ENCODE measurements at regions not wholly inside any gene's neighbourhood (a gene's known extent, or its start where the extent isn't known, plus 50 kb on each side); places are given as distances from the start of the nearest gene placed in this dataset.
A peak's percentile ranks its signal among the peaks of the same experiment; 100 is the strongest.

- Histone ChIP-seq H3F3A (replicated peaks; ENCODE audit: insufficient read depth) (peaks cover 7% of the 10 kb centered on the region), H3K36me3 (replicated peaks in 1 of 2; ENCODE audit: control insufficient read depth in 1 of 2, insufficient read depth in 2 of 2, low read length in 1 of 2) (no peaks in the 10 kb centered on the region), H2AFZ (ENCODE audit: low read depth) (peak overlapping the region; percentile 73), H3K79me2 (ENCODE audit: insufficient read depth) (peaks cover 22% of the 10 kb centered on the region), H3K4me3 (ENCODE audit: low read depth in 2 of 2, low read length in 1 of 2) (no peak overlapping the region; a peak in 1 of 4 replicates), H3K27ac (ENCODE audit: low read depth in 2 of 2, low read length in 1 of 2) (peak overlapping the region in 1 of 2 experiments; percentile 62; a peak in 2 of 4 replicates), H3K4me1 (ENCODE audit: control insufficient read depth in 1 of 2, insufficient read depth in 2 of 2, low read depth in 1 of 2, low read length in 1 of 2) (peaks cover 0 to 28% of the 10 kb centered on the region in 2 experiments; a peak in 2 of 4 replicates), H4K20me1 (ENCODE audit: insufficient read depth) (no peaks in the 10 kb centered on the region), H3K9me2 (no peaks in the 10 kb centered on the region), H3K27me3 (ENCODE audit: insufficient read depth) (no peaks in the 10 kb centered on the region), H3K9ac (no peak overlapping the region), H3K4me2 (peak overlapping the region; percentile 57), H3K9me3 (no peaks in the 10 kb centered on the region)
- WGBS (ENCODE audit: low lambda C conversion rate): 41% methylated on average over 8 of the region's 8 CpGs
- peak; percentile 79 for DNase-seq
- POLR2A ChIA-PET: interaction anchor here (0.8 to 4.2 kb wide), 5 partner anchors 127 to 342 kb away, joined by 3 to 27 read pairs (median 3); no protein-coding TSS in a partner anchor
- CTCF ChIA-PET: interaction anchor here (0.7 to 9.8 kb wide), 59 partner anchors 9 to 768 kb away, joined by 3 to 175 read pairs (median 4); partner anchors contain the start of gene MGAT5
- TF ChIP-seq FOSL2 (IDR thresholded peaks at IDR 0.05; ENCODE audit: borderline replicate concordance, low read depth) (peak; percentile 50; the same call in 1 of the 2 replicates), NFIC (IDR thresholded peaks at IDR 0.05; ENCODE audit: borderline replicate concordance) (peak; percentile 37), EP300 (IDR thresholded peaks at IDR 0.05; ENCODE audit: borderline replicate concordance in 1 of 2, low read depth in 1 of 2, low read length in 1 of 2) (no peak), ZBTB33 (IDR thresholded peaks at IDR 0.05; ENCODE audit: borderline replicate concordance, low read depth) (no peak), MEF2A (IDR thresholded peaks at IDR 0.05; ENCODE audit: borderline replicate concordance, low read depth) (no peak), USF1 (IDR thresholded peaks at IDR 0.05; ENCODE audit: borderline replicate concordance, low read depth) (no peak), CTCF (IDR thresholded peaks at IDR 0.05) (peak; percentile 89), USF2 (IDR thresholded peaks at IDR 0.05; ENCODE audit: borderline replicate concordance, low read depth, low read length) (no peak), RAD21 (IDR thresholded peaks at IDR 0.05; ENCODE audit: low read length) (peak; percentile 97), FOXJ3 (CRISPR knock-in tag; IDR thresholded peaks at IDR 0.05) (no peak), GATA2 (CRISPR knock-in tag; IDR thresholded peaks at IDR 0.05) (peak; percentile 87), IRF3 (IDR thresholded peaks at IDR 0.05; ENCODE audit: low read depth, low read length) (no peak), NRF1 (IDR thresholded peaks at IDR 0.05; ENCODE audit: low read depth, low read length) (no peak), ELF1 (IDR thresholded peaks at IDR 0.05) (no peak), RXRA (IDR thresholded peaks at IDR 0.05; ENCODE audit: borderline replicate concordance, low read depth) (no peak), TAF1 (IDR thresholded peaks at IDR 0.05; ENCODE audit: borderline replicate concordance, low read depth, low read length) (no peak), RFX5 (IDR thresholded peaks at IDR 0.05; ENCODE audit: low read length) (no peak), SMC3 (IDR thresholded peaks at IDR 0.05; ENCODE audit: low read depth, low read length) (peak; percentile 98), TCF12 (IDR thresholded peaks at IDR 0.05) (peak; percentile 51), POLR2AphosphoS5 (IDR thresholded peaks at IDR 0.05; ENCODE audit: low read depth, low read length) (no peak), MAX (IDR thresholded peaks at IDR 0.05; ENCODE audit: low read depth) (no peak; the same call in 1 of the 2 replicates), FOXM1 (IDR thresholded peaks at IDR 0.05; ENCODE audit: low read depth) (no peak), YY1 (IDR thresholded peaks at IDR 0.05; ENCODE audit: low read depth) (no peak), CHD2 (IDR thresholded peaks at IDR 0.05; ENCODE audit: low read length, partially characterized antibody) (peak; percentile 56), JUND (IDR thresholded peaks at IDR 0.05) (peak; percentile 21; the same call in 1 of the 2 replicates), SIN3A (IDR thresholded peaks at IDR 0.05; ENCODE audit: borderline replicate concordance, low read depth, low read length) (no peak), MXI1 (IDR thresholded peaks at IDR 0.05; ENCODE audit: low read depth, low read length) (no peak), RCOR1 (IDR thresholded peaks at IDR 0.05; ENCODE audit: low read length) (peak; percentile 67; the same call in 1 of the 2 replicates)
Measured at GRCh38 chr2:134118279-134119116, 135.4 kb upstream of the MGAT5 start.
